Activated CD8-positive, alpha-beta T cell treated with anti-CD3 and anti-CD28 coated beads for 36 hours (primary cell): ENCODE measurements at regions not wholly inside any gene's neighbourhood (a gene's known extent, or its start where the extent isn't known, plus 50 kb on each side); places are given as distances from the start of the nearest gene placed in this dataset.
A peak's percentile ranks its signal among the peaks of the same experiment; 100 is the strongest.
"Not testable (repeated sequence)": the region's sequence is repeated elsewhere in the genome, so short reads cannot be mapped to it uniquely, and the experiment has no call there.

Source experiments
- ATAC-seq: fragments of 200-7000 bp; cut with Tn5 transposase; one replicate; pipeline ENCODE4 v1.10.0; 2021; ENCODE audit warnings: mild to moderate bottlenecking, moderate library complexity
- CTCF ChIA-PET: fragments of 350-600 bp; sonication (Branson Sonifier 250); formaldehyde crosslinking; loops from one replicate; lab custom pipeline; 2021; ENCODE audit warnings: antibody characterized with exemption; lab: Charles Lee
- POLR2A ChIA-PET: fragments of 350-600 bp; sonication (Branson Sonifier 250); formaldehyde crosslinking; loops from one replicate; lab custom pipeline; 2021; ENCODE audit warnings: antibody characterized with exemption; lab: Charles Lee
- DNase-seq: peaks from one replicate; pipeline ENCODE4 v3.0.0-alpha.2; 2020
- H3K27ac Mint-ChIP-seq: one replicate; pipeline ENCODE4 v1.8.0; 2021; ENCODE audit warnings: mild to moderate bottlenecking, mixed read lengths
- H3K27me3 Mint-ChIP-seq: one replicate; pipeline ENCODE4 v1.8.0; 2021; ENCODE audit warnings: mixed read lengths
- H3K36me3 Mint-ChIP-seq: one replicate; pipeline ENCODE4 v1.8.0; 2021; ENCODE audit warnings: low read depth, mixed read lengths
- H3K4me1 Mint-ChIP-seq: one replicate; pipeline ENCODE4 v1.8.0; 2021; ENCODE audit warnings: low read depth, mixed read lengths
- H3K4me3 Mint-ChIP-seq: one replicate; pipeline ENCODE4 v1.8.0; 2021; ENCODE audit warnings: mild to moderate bottlenecking, moderate library complexity, mixed read lengths
- H3K9me3 Mint-ChIP-seq: one replicate; pipeline ENCODE4 v1.8.0; 2021; ENCODE audit warnings: mixed read lengths
- CTCF ChIP-seq: fragments of 200-600 bp; IDR thresholded peaks from one replicate; pipeline ENCODE4 v1.8.0; 2022; ENCODE audit warnings: antibody characterized with exemption, mild to moderate bottlenecking
- intact Hi-C: fragments of 100-400 bp; cut with micrococcal nuclease; formaldehyde crosslinking; loops from one replicate; pipeline ENCODE4 v1.10.0; 2022

DNA sequence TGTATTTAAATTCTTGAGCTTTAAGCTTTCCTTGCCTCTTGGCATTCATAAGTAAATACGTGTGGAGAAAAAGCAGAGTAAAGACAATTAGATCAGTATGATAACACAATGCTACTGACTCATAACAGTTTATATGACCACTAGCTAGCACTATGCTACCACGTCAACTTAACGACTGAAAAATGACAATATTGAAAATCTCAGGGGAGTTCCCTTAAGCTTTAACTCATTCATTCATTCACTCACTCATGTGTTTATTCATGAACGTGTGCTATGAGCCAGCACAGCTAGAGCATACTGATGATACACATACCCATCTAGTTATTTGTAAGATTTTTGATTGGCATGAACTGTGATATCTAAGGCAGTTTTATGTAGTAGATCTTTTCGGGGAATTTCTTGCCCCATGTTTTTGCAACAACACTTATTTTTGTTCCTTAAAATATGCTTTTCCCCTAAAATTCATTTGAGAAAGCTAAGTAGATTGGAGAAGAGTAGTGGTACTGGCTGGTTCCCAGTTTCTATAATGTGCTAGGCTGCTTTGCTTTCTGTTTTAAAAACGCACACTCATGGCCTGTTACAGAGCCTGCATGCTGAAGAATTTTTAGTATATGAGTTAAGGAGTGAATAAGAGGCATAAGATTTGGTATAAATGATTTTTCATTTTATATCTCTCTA is 57.4 kb upstream of the ACBD5 start:
- CTCF ChIA-PET: no interaction called here
- intact Hi-C loops: no loop called here
- POLR2A ChIA-PET: no interaction called here
- Mint-ChIP-seq H3K4me3 (no peak overlapping the region), H3K9me3 (no peaks in the 10 kb centered on the region), H3K27ac (no peak overlapping the region), H3K4me1 (peaks cover 2% of the 10 kb centered on the region), H3K36me3 (no peaks in the 10 kb centered on the region), H3K27me3 (no peaks in the 10 kb centered on the region)
- no peak for TF ChIP-seq CTCF
- ATAC-seq (peak; percentile 20), DNase-seq (no peak)

DNA sequence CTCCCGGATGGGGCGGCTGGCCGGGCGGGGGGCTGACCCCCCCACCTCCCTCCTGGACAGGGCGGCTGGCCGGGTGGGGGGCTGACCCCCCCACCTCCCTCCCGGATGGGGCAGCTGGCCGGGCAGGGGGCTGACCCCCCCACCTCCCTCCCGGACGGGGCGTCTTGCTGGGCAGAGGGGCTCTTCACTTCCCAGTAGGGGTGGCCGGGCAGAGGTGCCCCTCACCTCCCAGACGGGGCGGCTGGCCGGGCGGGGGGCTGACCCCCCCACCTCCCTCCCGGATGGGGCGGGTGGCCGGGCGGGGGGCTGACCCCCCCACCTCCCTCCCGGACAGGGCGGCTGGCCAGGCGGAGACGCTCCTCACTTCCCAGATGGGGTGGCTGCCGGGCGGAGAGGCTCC is 55.7 kb upstream of the ACBD5 start:
- H3K27me3 Mint-ChIP-seq, H3K4me1 Mint-ChIP-seq, POLR2A ChIA-PET, intact Hi-C loops, DNase-seq, H3K27ac Mint-ChIP-seq, CTCF ChIA-PET, H3K4me3 Mint-ChIP-seq, ATAC-seq, H3K9me3 Mint-ChIP-seq, H3K36me3 Mint-ChIP-seq: not testable (repeated sequence)

DNA sequence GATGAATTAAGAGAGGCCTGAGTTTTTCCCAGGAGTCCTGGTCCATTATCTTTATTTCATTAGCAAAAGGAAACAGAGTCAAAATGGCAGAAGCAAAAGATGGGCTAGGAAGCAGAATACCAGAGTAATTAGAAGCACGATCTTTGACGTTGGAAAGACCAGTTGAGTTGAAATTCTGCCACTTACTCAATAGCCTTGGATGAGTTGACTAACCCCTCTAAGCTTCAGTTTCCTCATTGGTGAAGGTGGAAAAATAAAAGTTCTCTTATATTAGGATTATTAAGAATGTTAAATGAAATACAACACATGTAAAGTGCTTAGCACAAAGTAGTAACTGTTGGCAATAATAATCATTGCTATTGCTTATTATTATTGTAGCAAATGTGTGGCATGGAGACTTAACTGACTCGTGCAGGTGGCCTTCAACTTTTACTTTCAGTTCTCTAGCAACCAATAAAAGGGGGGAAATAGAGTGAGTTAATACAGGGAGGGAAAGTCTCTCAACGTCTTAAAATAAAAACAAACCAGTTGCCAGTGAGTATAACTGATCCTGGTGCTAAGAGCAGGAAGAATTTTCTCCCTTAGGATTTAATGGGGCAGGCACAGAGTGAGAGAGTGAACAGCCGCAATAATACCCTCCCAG is 50.8 kb upstream of the ACBD5 start:
- peak; percentile 62 for ATAC-seq
- H3K9me3 Mint-ChIP-seq, DNase-seq, H3K36me3 Mint-ChIP-seq, intact Hi-C loops, H3K27me3 Mint-ChIP-seq, CTCF ChIA-PET: not testable (repeated sequence)
- Mint-ChIP-seq H3K4me3 (peak overlapping the region; percentile 53), H3K4me1 (peaks cover 14% of the 10 kb centered on the region), H3K27ac (peak overlapping the region; percentile 62)
- POLR2A ChIA-PET: interaction anchor here (0.7 kb wide), 1 partner anchor 72 kb away, joined by 3 read pairs; no protein-coding TSS in a partner anchor
